Stimulated activated CD4-positive, alpha-beta T cell treated with anti-CD3 and anti-CD28 coated beads, TNF-alpha, amount 100 ng/mL, for 24 hours (primary cell): ENCODE measurements at regions not wholly inside any gene's neighbourhood (a gene's known extent, or its start where the extent isn't known, plus 50 kb on each side); places are given as distances from the start of the nearest gene placed in this dataset.

Experiments used
- DNase-seq, 3 experiments: peaks; one replicate each; pipeline ENCODE4 v3.0.0-alpha.2; 2020; ENCODE audit warnings: low read depth in 3 of 3

DNA sequence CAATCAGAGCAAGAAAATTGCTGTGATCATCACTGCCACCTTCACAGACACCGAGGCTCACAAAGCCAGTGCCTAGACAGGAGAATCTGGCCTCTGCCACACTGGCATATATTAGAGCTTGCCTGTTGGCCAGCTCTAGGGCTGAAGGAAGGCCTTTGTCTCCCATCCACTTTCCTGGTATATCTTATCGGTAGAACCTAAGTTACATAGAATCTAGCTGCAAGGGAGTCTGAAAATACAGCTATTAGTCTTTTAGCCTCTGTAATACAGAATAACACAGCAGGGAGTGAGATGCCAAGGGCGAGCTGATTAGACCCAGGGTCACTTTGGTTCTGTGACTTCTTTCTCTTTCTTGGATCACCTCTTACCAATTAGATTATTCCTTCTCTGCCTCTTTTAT is 154.9 kb upstream of the KL start:
- no peak for DNase-seq

GRCh38 chr13:32863596-32863995 is 152.6 kb upstream of the KL start:
- no peak for DNase-seq

- DNase-seq, result no peak
Observed at GRCh38 chr13:32866921-32867320, 149.3 kb upstream of the KL start.

GRCh38 chr13:32877491-32877890 is 138.7 kb upstream of the KL start:
- no peak for DNase-seq

- no peak for DNase-seq
Observed at GRCh38 chr13:32878163-32878562, 138.1 kb upstream of the KL start.

DNA sequence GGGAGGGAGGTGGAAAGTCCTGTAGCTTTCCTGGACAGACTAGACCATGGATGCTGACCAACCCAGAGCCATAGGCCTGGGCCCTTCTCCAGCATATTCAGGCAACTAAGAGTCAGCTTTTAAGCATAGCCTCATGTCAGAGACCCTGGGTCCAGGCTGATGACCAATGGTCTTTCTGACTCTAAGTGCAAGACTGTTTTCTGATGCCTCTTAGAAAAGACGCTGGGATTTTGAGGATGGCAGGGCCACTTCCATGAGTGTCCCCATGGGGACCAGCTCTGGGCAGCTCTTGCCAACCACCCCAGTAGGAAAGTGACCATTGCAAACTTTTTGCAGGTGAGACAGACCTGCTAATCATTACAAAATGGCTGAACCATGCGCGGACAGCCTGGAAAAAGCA is 135.6 kb upstream of the KL start:
- no peak for DNase-seq

DNA sequence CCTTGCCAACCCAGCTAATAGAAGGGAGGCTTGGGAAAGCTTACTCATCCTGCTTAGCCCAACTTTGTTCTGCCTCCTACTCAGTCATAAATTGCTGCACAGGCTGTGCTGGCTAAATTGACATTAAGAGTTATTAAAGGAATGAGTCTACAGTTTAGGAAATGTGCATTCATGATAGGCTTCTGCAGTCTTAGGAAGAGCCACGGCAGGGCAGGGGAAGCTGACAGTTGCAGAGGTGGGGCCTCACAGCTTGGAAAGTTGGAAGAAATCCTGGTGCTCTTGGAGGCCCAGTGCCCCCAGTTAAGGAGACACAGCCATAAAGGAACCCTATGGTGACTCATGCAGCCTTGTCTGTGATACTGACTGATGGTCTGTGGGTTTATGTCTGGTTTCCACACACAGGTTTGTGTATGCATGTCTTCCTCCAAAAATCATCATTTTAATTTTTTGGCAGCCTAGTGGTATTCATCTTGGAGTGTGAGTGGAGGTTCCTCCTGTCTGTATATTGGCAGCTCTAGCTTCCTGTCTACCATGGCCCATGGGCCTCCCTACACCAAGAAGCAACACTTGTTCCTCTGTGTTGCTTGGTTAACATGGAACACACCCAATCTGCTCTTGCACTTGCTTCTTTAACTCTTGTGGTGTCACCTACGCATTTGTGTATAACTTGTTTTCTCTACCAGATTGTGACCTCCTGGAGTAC is 135.0 kb upstream of the KL start:
- DNase-seq, result no peak

GRCh38 chr13:32881777-32882145 is 134.5 kb upstream of the KL start:
- no peak for DNase-seq

GRCh38 chr13:32882691-32883090 is 133.5 kb upstream of the KL start:
- no peak for DNase-seq

GRCh38 chr13:32883474-32883873 is 132.7 kb upstream of the KL start:
- no peak for DNase-seq

DNA sequence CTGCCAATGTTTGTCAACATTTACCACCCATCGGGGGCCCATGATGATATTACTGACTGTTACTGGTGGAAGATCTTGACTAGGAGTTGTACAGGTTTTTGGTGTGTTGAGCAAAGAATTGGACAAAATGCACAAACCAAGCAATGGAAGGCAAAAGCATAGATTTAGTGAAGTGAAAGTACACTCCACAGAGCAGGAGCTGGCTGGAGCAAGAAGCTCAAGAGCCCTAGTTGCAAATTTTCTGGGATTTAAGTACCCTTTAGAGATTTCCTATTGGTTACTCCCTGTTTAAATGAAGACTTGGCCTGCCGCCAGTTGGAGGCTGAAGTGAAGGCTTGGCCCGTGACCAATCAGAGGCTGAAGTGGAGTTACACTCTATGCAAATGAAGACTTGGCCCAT is 128.6 kb upstream of the KL start:
- no peak for DNase-seq

DNA sequence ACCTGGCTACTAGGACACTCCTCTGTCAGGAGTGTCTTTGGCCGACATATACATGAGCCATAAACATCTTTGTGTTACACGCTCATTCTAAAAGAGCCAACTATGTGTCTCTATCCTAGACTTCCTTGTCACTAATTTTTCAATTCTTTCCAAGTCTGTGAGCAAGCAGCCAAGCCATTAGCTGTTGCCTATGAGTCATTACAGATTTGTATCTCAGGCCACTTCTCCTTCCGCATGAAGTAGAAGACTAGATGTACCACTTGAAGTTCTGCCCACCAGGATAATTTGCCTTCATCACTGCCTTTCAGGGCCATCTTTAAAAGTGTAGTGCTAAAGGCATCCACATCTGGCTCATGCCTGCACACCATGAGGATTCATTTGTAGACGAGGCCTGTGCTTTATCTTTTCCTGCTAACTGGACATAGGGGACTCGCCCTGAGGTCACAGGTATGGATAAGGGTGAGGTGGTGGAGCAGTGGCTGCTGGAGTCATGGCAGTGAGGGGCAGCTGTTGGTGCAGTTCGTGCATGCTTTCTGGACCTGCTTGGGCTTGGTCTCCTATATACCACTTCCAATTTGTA is 126.1 kb upstream of the KL start:
- DNase-seq, result no peak

- no peak for DNase-seq
Observed at GRCh38 chr13:32893176-32893575, 123.0 kb upstream of the KL start.

GRCh38 chr13:32894589-32895001 is 121.6 kb upstream of the KL start:
- no peak for DNase-seq

DNA sequence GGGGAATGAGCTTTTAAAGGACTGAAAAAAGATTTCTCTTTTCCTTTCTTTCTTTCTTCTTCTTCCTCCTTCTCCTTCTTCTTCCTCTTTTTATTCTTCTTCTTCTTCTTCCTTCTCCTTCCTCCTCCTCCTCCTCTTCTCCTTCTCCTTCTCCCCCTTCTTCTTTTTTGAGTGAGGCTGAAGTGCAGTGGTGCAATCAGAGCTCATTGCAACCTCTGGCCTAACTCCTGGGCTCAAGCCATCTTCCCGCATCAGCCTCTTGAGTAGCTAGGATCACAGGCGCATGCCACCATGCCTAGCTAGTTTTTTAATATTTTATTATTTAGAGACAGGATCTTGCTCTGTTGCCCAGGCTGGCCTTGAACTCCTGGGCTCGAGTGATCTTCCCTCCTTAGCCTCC is 120.9 kb upstream of the KL start:
- DNase-seq, result no peak

- DNase-seq, result no peak
Observed at GRCh38 chr13:32897296-32897695, 118.9 kb upstream of the KL start.

GRCh38 chr13:32902029-32902780 is 114.0 kb upstream of the KL start:
- no peak for DNase-seq

DNA sequence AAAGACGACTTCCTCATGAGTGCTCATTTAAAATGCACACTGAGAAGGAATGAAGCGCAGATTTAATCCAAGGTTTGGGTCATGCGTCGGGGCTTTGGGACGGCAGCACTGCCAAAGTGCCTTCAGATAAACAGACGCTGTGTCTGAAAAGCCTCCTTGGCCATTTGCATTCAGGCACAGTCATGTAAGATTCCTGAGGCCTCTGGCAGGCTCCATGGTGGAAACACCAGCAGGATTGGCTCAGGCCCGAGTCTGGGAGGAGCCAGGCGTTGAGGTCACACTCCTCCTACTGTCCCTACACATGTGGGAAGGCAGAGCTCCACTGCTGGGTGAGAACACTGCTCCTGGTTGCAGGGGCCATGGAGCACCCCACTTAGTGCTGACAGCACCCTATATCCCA is 113.3 kb upstream of the KL start:
- DNase-seq, result no peak

DNA sequence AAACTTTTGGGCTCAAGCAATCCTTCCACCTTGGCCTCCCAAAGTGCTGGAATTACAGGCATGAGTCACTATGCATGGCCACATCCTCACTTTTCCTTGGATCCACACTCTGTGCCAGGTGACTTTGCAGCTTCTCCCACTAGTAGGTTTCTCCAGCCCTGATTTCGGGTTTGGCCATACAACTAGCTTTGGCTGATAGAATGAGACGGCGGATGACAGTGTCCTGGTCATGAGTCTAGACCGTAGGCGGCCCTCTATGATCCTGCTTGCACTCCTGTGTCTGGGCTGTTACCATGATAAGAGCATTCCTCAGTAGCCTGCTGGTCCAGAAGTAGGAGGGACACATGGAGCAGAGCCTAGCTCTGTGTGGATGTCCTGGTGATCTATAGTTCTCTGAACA is 112.5 kb upstream of the KL start:
- DNase-seq, result no peak

DNA sequence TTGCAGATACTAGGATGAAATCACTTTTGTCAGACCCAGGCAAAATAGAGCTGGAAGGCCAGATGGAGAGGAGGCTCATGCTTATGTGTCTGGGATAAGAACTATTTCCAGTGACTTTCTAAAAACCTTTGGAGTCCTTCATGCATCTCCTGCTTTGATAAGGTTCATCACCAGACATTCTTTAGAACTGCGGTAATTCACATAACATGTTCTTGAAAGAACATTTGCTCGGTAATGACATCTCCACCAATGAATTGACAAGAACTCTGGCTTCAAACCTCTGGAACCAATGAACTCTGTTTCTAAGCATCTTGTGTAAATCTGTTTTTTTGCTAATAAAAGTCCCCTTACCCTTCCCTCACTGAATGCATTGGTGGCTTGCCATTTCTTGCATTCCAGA is 112.0 kb upstream of the KL start:
- DNase-seq, result no peak

- peak in 1 of 3 experiments; percentile 24 for DNase-seq
Observed at GRCh38 chr13:32905063-32905863, 111.0 kb upstream of the KL start.

DNA sequence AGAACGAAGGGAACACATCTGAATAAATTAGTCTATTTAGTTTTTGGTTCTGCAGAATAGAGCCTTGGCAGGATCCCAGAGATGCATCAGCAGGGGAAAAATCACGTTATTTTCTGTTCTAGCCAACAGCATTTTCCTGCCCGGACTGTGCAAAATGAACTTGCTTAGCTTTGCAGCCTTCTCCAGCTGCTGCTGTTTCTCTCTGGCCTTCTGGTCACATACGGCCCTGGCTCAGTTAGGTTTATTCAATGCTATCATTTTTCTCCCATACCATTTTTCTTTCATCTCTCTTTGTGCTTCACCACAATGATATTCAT is 110.4 kb upstream of the KL start:
- no peak for DNase-seq

DNA sequence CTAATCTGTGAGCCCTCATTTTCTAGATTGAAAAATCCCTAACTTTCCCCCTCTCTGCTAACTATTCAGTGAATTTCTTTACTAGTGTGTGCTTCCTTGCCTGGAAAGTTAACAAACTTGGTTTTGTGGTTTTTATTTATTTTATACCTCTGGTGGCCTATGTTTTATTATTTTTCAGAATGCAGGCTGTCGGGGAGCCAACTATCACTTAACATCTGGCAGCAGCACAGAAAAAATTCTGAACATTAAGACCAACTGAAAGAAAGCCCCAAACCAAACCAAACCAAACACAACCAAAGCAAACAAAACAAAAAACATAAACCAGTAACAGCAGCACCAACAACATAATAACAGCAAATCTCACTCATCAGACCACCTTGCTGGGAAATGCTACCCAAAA is 109.0 kb upstream of the KL start:
- no peak for DNase-seq
